Endothelial cell of umbilical vein (primary cell): ENCODE measurements at regions not wholly inside any gene's neighbourhood (a gene's known extent, or its start where the extent isn't known, plus 50 kb on each side); places are given as distances from the start of the nearest gene placed in this dataset.

Experiments used
- BruUV-seq: library from RNA; stranded (reverse); fragments of 400-500 nt; replicated peaks from 2 replicates; lab custom pipeline; 2021; lab: Mats Ljungman, UMichigan
- CTCF ChIA-PET: fragments of 300-600, 350-600 bp; sonication (Branson Sonifier 250); formaldehyde crosslinking; loops from one replicate; lab custom pipeline; 2021; ENCODE audit warnings: antibody characterized with exemption, inconsistent platforms; lab: Charles Lee
- POLR2A ChIA-PET: fragments of 300-600, 350-600 bp; sonication (Branson Sonifier 250); formaldehyde crosslinking; loops from one replicate; lab custom pipeline; 2021; ENCODE audit warnings: antibody characterized with exemption, inconsistent platforms; lab: Charles Lee
- DNase-seq: peaks from one replicate; pipeline ENCODE4 v3.0.0-alpha.2; 2011; ENCODE audit warnings: low read depth, low spot score
- FAIRE-seq: peaks from 2 replicates; lab custom pipeline; 2011; peaks lifted over from hg19 to GRCh38; lab: Jason Lieb, UNC
- H2AFZ ChIP-seq: 2 replicates; pipeline ENCODE4 v1.6.0; 2012; ENCODE audit warnings: low read depth, low read length, control low read depth, inconsistent platforms
- H3K27ac ChIP-seq: 2 replicates; pipeline ENCODE4 v1.5.1; 2011; ENCODE audit warnings: low read depth, mild to moderate bottlenecking, control low read depth, low read length, moderate library complexity; ENCODE audit not compliant: insufficient read depth
- H3K27me3 ChIP-seq, 2 experiments: 2 replicates each; pipeline versions ENCODE4 v1.6.0 to v1.6.1; 2011; ENCODE audit warnings: low read length in 2 of 2, mixed read lengths in 1 of 2; ENCODE audit not compliant: control insufficient read depth in 2 of 2, insufficient read depth in 2 of 2
- H3K36me3 ChIP-seq, 2 experiments: 2 replicates in 1 of 2; 3 replicates in 1 of 2; pipeline ENCODE4 v1.5.1; 2011; ENCODE audit warnings: low read length in 2 of 2, mild to moderate bottlenecking in 1 of 2, moderate library complexity in 1 of 2; ENCODE audit not compliant: control insufficient read depth in 2 of 2, insufficient read depth in 2 of 2; ENCODE audit errors: extremely low read depth in 1 of 2
- H3K4me1 ChIP-seq: 3 replicates; pipeline ENCODE4 v1.5.1; 2011; ENCODE audit warnings: mild to moderate bottlenecking, low read length; ENCODE audit not compliant: control insufficient read depth, insufficient read depth; ENCODE audit errors: extremely low read depth
- H3K4me2 ChIP-seq: 2 replicates; pipeline ENCODE4 v1.6.1; 2011; ENCODE audit warnings: low read length, control low read depth, mixed read lengths; ENCODE audit not compliant: insufficient read depth
- H3K4me3 ChIP-seq, 3 experiments: fragments of 200-600 bp in 1 of 3; sonication (generic), shearing (Covaris generic) in 1 of 3; replicated peaks in 1 of 3; 2 replicates each; pipeline ENCODE4 v1.5.1; 2011 to 2016; ENCODE audit warnings: control low read depth in 3 of 3, low read length in 3 of 3, mild to moderate bottlenecking in 2 of 3, inconsistent platforms in 1 of 3, low read depth in 1 of 3, moderate library complexity in 1 of 3; ENCODE audit not compliant: insufficient read depth in 1 of 3
- H3K79me2 ChIP-seq: 2 replicates; pipeline ENCODE4 v1.6.0; 2012; ENCODE audit warnings: low read length, inconsistent platforms; ENCODE audit not compliant: control insufficient read depth, insufficient read depth
- H3K9ac ChIP-seq: replicated peaks from 2 replicates; pipeline ENCODE3; 2011; ENCODE audit warnings: low read length, control low read depth; ENCODE audit not compliant: insufficient read depth; ENCODE audit errors: extremely low read depth
- H3K9me1 ChIP-seq: replicated peaks from 3 replicates; pipeline ENCODE4 v1.6.0; 2011; ENCODE audit warnings: mild to moderate bottlenecking, low read length; ENCODE audit not compliant: control insufficient read depth, insufficient read depth; ENCODE audit errors: extremely low read depth
- H3K9me3 ChIP-seq: replicated peaks from 2 replicates; pipeline ENCODE4 v1.5.1; 2012; ENCODE audit warnings: low read length, inconsistent platforms; ENCODE audit not compliant: control insufficient read depth, insufficient read depth
- H4K20me1 ChIP-seq: replicated peaks from 2 replicates; pipeline ENCODE3; 2011; ENCODE audit warnings: mild to moderate bottlenecking, low read length; ENCODE audit not compliant: control insufficient read depth, insufficient read depth; ENCODE audit errors: extremely low read depth
- CTCF ChIP-seq, 2 donors: IDR thresholded peaks; 1 replicate in 1 of 2; 2 replicates in 1 of 2; pipeline ENCODE4 v1.5.1; 2011; ENCODE audit warnings: low read length in 2 of 2, mild to moderate bottlenecking in 2 of 2, moderate library complexity in 2 of 2, control low read depth in 1 of 2, inconsistent platforms in 1 of 2, low read depth in 1 of 2; ENCODE audit not compliant: insufficient read depth in 1 of 2; ENCODE audit errors: extremely low read depth in 1 of 2
- EZH2 ChIP-seq: IDR thresholded peaks from 2 replicates; pipeline ENCODE4 v1.6.1; 2012; ENCODE audit warnings: borderline replicate concordance, low read depth, mild to moderate bottlenecking, moderate library complexity, low read length, inconsistent platforms; ENCODE audit not compliant: severe bottlenecking
- GATA2 ChIP-seq: IDR thresholded peaks from 2 replicates; pipeline ENCODE4 v1.7.0; 2011; ENCODE audit warnings: low read depth, mild to moderate bottlenecking, moderate library complexity, mixed read lengths, low read length; ENCODE audit not compliant: insufficient read length, insufficient read depth
- JUN ChIP-seq: IDR thresholded peaks from 2 replicates; pipeline ENCODE4 v1.6.1; 2011; ENCODE audit warnings: borderline replicate concordance, low read depth; ENCODE audit not compliant: insufficient read length, insufficient read depth
- MAX ChIP-seq: IDR thresholded peaks from 2 replicates; pipeline ENCODE4 v1.6.1; 2011; ENCODE audit not compliant: insufficient read depth, insufficient read length
- MYC ChIP-seq: IDR thresholded peaks from one replicate; pipeline ENCODE4 v1.6.1; 2011; ENCODE audit warnings: mild to moderate bottlenecking, low read depth, low read length
- POLR2A ChIP-seq: IDR thresholded peaks from 2 replicates; pipeline ENCODE4 v1.6.1; 2012; ENCODE audit warnings: low read depth, mild to moderate bottlenecking, control low read depth, low read length
- POLR2AphosphoS5 ChIP-seq: IDR thresholded peaks from 2 replicates; pipeline ENCODE4 v1.6.1; 2012; ENCODE audit warnings: low read depth, mild to moderate bottlenecking, control low read depth, low read length, moderate library complexity; ENCODE audit not compliant: insufficient read depth
- dilution Hi-C: fragments of 300-500 bp; cut with MboI; formaldehyde crosslinking; loops from one replicate; pipeline ENCODE4 v1.15.0; 2019; ENCODE audit warnings: low sequenced_read_pairs; ENCODE audit not compliant: extremely low pct_ligation_motif_present
- intact Hi-C: fragments of 100-400 bp; cut with micrococcal nuclease; formaldehyde crosslinking; loops from one replicate; pipeline ENCODE4 v1.10.0; 2022

GRCh38 chr13:110825516-110825915 lies 89.4 kb downstream of the ANKRD10 start:
- TF ChIP-seq POLR2AphosphoS5: no peak
- TF ChIP-seq GATA2: no peak
- TF ChIP-seq CTCF (IDR thresholded peaks at IDR 0.05; ENCODE audit: extremely low read depth in 1 of 2, insufficient read depth in 1 of 2, low read depth in 1 of 2, low read length in 2 of 2): no peak
- no peak for TF ChIP-seq POLR2A
- no peak for TF ChIP-seq JUN
- TF ChIP-seq MAX: no peak
- no peak for TF ChIP-seq MYC
- no peak for TF ChIP-seq EZH2
- Histone ChIP-seq H3K4me1 (no peaks in the 10 kb centered on the region), H3K4me3 (no peak overlapping the region), H4K20me1 (no peaks in the 10 kb centered on the region), H3K4me2 (no peak overlapping the region), H3K27me3 (no peaks in the 10 kb centered on the region), H3K27ac (no peak overlapping the region), H3K9me3 (no peaks in the 10 kb centered on the region), H2AFZ (no peak overlapping the region), H3K79me2 (no peaks in the 10 kb centered on the region), H3K36me3 (no peaks in the 10 kb centered on the region), H3K9me1 (no peaks in the 10 kb centered on the region), H3K9ac (no peak overlapping the region)
- DNase-seq (no peak), FAIRE-seq (no peak)
- dilution Hi-C loops (no loop called here), intact Hi-C loops (no loop called here)
- ChIA-PET POLR2A (no interaction called here), CTCF (no interaction called here)
- no TSS peak for BruUV-seq
